NCI-H2107 treated with DMSO at 0.1 percent for 48 hours (cell line): ENCODE measurements at regions not wholly inside any gene's neighbourhood (a gene's known extent, or its start where the extent isn't known, plus 50 kb on each side); places are given as distances from the start of the nearest gene placed in this dataset.

Experiments
- DNase-seq: peaks from one replicate; lab custom pipeline; 2025; ENCODE audit not compliant: unreplicated experiment; lab: John Stamatoyannopoulos, UW

DNA sequence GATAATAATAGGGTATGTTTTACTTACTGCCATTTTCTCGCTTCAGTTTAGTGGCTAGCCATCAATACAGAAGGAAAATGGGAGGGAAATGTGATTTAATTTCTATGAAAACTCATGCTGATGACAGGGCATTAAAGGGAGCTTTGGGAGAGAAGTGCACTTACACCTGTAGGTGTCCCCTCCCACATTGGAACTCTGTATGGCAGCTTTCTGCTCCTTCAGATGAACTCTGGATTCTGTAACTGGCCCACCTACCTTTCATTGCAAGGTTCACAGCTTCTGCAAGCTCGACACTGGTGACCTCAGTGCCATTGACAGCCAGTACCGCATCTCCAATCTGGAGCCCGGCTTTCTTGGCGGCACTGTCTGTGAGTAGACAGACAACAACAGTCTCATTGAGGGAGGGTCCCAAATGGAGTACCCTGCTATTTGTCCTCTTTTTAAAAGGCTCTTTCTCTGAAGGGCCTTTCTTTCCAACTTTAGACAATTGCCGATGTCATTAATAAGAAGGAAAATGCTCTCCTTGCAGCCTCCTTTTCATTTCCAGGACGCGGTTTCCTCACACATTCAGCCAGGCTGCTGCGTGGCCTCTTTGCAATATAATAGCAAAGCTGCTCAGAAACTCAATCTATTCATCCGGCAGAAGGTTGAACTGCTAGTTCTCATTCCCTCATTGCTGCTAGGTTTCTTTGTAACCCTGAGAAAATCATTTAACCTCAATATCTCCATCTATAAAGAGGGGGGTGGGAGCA lies 63.6 kb downstream of the NUDT12 start:
- peak; percentile 49 for DNase-seq

DNA sequence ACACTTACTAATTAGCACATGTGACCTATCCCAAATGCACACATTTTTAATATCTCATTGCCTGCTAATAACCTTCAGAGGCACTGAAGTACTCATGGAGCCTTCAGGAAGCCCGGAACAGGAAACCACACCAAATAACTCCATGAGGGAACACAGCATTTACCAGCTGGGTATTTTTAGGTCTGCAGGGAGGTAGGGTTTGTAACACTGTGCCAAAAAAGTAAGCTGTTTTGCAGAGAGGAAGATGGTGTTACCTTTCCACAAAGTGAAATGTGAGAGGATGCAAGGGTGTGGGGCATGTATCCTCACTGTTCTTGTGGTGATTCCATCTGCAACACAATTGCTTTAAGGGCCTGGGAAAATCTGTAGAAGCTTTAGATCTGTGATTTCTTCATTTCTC lies 64.4 kb downstream of the NUDT12 start:
- DNase-seq = peak; percentile 74

DNA sequence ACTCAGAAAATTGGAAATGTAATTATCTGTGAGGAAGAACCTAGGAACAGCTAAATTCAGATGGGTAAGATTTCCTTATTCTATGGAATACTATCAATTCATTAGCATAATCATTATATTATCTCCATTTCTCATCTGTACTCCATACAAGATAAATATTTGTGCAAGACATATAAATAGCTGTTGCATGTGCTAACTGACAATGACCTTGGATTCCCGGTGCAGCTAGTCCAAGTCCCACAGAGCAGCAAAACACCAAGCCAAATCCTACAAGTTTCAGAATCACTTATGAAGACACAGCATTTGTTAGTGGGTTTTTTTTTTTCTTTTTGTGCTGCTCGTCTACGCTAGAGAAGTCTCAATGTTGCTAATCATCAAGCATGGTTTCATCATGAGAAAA lies 64.8 kb downstream of the NUDT12 start:
- DNase-seq = no peak

DNA sequence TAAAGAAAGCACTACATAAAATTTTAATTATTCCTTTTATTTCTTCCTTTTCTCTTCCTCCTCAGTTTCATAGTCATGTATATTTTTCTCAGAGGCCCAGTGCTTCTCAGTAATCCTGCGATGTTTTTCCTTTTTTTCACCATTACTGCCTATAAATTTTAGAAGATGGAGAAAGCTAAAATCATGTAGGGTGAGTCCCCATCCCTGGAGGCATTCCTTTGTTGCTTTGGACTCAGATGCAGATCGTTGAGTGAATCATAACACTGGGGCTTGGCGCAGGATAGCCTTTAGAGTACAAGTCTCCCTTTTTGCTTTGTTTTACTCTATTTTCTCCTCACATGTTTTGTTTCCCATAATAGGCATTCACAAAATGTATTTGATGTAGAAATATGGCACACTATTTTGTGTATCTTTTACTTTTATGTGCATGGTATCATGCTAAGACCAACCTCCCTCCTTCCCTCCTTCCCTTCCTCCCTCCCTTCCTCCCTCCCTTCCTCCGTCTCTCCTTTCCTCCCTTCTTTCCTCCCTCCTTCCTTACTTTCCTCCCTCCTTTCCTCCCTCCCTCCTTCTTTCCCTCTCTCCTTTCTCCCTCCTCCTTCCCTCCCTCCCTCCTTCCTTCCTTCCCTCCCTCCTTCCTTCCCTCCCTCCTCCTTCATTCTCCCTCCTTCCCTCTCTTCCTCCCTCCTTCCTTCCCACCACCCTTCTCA lies 72.4 kb downstream of the NUDT12 start:
- DNase-seq = no peak

DNA sequence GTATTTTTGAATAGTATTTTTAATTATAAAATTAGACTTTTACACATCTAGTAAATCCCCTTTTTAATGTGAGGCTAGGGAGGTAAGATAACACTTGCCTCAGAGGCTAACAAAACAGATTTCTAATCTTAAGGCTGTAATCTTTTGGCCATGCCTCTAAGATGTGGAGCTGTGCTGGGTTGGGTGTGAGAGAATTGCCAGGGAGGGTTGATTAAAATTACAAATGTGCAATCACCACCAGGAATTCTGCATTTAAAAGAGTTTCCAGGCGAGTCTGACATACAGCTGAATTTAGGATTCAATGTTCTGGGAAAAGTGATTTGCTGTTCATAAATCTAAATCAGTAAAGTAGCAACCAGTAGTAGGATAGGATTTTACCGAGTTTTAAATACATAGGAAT lies 73.3 kb downstream of the NUDT12 start:
- no peak for DNase-seq

DNA sequence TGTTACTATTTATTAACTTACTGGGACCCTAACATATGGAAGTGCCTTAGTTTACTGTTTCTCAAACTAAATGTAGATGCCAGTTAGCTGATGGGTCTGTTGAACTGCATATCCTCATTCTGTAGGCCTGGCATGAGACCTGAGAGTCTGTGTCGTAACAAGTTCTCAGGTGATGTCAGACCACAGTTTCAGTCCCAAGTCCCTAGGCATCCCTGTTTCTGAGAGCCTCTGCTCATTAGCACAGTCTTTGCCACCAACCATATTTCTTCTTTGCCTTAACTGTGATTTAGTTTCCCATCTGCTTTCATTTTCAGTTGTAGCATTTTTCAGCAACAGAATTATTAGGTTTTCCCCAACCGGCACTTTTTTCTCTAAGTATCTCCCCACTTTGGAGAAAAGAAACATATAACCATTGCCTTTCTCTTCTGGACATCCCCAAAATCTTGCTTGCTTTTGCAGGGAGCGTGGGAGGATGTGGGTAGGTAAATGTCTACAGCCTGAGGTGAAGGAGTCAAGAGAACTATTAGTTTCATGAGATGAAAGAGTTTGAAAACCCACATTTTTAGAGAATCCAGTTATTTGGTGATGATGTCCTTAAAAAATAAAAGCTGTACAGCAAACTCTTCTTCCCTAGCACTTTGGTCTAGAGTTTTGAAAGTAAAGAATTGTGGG lies 74.6 kb downstream of the NUDT12 start:
- DNase-seq = no peak

DNA sequence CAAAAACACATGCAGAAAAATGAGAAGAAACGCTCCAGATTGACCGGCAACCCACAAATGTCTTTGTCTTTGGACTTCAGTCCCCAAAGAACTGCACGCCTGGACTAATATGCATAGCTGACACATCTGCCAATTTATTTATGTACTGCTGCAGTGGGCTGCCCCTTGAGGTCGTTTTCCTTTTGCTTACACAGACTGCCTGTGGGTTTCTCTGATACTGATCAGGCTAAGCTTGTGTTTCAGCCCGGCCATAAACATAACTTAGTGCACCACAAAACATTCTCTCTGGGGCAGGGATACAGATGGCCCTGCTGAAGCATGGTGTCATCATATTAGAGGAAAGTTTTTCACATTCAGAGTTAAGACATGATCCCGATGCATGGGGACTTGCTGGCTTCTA lies 75.4 kb downstream of the NUDT12 start:
- DNase-seq = no peak

DNA sequence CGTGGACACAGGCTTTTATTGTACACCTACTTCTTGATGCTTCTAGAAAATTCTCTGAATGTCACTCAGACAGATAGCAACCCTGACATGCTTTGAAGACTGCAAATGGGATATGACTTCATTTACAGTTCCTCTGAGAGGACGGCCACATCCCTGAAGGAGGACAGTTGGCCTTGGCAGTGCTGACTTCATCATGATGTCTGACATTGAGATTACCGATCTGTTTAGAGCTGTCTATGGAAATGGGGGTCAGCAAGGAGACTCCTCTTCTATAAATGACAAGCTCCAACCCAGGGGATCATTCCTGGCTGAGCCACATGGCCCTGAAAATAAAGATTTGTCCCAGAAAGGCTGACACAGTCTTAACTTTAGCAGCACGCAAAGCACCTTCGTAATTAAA lies 75.8 kb downstream of the NUDT12 start:
- DNase-seq = no peak

DNA sequence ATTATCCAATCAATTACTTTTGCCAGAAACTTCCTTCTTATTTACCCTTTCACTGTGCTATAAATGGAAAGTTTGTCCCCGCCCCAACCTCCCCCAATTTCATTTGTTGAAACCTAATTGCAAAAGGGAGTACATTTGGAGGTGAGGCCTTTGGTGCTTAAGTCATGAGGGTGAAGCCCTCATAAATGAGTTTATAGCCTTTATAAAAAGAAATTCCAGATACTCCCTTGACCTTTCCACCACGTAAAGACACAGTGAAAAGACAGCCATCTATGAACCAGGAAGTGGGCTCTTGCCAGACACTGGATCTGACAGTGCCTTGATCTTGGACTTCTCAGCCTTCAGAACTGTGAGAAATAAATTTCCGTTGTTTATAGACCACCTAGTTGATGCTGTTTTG lies 82.3 kb downstream of the NUDT12 start:
- DNase-seq = no peak

DNA sequence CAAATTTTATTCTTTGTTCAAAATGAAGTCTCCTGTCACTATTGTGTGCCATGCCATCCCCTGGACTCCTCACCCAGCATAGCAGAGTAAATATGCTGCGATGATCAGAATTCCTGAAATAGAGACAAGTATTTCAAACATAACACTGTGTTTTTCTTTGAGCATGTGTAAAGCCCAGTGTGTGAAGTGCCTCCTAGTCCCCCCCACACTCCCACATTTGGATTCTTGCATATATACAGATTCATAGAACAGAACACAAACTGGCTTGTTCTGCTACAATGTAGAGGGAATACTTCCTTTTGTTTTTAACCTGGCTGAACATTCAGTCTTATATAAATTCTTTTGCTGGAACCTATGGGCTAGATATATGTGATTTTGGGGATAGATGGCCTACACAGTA lies 84.9 kb downstream of the NUDT12 start:
- DNase-seq = no peak

DNA sequence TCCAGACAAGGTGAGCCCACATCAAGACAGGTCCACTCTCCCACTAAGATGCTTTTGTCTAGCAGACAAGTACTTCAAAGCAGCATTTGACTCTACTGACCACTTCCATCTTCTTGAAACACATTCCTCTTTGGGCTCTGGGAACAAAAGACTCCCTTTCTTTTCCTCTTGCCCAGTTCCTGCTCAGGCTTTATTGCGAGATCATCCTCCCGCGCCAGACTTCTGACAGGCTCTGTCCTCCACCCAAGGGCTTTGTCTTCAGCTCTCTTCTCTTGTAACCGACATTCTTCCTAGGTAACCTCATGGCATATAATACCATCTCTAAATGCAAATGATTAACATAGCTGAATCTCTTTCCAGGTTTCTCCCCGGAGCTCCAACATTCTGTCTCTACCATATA lies 85.8 kb downstream of the NUDT12 start:
- DNase-seq = no peak

DNA sequence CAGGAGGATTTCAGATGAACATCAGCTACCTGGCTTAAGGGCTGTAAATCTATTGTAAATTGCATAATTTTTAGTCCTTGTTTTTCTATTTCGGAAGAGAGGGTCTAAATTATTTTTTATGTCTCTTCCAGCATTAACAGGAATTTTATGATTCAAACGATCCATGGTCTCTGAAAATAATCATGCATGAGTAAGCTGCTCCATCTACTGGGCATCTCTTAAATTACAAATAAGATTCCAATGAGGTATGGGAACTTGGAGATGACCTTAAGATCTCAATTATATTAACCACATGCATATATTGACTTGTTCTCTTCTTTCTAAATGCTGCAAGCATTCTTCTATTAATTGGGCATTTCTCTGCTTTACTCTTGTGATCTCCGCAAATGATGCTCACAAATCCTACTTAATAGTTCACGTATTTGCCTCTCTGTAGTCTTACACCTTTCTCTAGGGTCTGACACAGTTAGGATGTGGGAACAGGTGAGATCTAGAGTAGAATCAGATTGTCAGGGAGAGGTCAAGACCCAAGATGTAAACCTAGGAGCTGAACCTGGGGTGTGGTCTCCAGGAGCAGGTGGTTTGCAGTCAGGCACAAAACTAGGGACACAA lies 86.9 kb downstream of the NUDT12 start:
- peak; percentile 47 for DNase-seq

DNA sequence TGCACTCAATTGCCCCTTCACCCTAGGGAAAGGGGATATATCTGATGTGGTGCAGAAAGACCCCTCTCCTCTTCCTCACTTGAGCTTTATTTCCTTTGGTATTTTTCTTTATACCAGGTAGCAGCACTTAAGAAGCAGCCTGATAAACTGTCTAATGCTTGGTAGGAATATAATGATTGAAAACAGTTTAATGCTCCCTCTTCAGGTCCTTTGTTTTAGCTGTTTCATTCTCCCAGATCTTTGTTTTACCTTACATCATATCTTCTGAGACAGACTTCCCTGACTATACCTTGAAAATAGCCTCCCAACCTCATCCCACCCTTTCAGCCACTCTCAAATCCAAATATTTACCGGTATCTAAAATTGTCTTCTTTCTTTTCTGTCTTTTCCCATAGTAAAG lies 87.9 kb downstream of the NUDT12 start:
- DNase-seq = no peak

DNA sequence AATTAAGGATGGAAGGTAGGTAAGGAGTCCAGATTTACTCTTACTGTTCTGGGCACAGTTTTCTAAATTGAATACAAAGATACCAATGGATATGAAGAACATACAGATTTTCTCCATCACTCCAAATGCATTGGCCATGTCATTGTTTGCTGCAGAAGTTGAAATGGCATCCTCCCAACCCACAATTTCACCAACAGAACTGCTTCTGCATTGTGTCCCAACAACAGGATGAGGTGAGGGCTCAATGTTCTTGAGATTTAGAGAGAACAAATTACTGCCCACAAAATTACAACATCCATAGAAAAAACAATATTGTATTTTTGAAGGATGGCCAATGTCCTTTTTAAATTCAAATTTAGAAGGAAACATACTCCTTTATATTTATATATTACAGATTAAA lies 88.9 kb downstream of the NUDT12 start:
- no peak for DNase-seq

DNA sequence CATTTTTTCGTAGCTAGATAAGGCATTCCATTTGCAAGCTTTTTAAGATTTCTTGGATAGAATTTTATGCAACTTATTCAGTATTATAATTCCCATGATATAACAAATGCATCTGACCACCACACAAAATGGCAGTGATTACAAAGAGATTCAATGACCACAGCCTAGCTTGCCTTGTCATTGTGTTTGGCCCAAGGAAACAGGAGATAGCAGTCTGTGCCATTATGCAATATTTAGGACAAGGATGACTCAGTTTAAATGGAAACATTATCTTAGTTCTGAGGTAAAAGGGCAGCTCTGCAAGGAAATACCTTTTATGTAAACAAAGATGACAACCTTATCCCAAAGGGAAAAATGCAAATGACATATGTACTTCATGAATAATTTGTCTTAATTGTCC lies 89.8 kb downstream of the NUDT12 start:
- no peak for DNase-seq

DNA sequence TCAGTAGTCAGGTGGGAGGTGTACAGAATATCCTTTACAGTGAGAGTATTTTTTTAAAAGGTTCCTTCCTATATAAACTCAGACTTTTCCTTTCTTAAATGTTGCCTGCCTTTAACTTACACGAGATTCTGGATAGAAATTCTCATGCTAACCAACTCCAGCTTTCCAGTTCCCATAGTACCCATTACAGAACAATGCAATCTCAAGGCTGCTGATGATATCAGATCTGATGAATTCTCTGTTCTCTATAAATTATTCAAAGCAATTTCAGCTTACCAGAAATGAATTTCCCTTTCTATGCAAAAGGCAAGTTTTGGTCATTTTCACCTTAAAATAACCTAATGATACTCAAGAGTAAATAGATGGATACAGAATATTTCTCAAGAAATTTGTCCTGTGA lies 90.3 kb downstream of the NUDT12 start:
- DNase-seq = no peak

DNA sequence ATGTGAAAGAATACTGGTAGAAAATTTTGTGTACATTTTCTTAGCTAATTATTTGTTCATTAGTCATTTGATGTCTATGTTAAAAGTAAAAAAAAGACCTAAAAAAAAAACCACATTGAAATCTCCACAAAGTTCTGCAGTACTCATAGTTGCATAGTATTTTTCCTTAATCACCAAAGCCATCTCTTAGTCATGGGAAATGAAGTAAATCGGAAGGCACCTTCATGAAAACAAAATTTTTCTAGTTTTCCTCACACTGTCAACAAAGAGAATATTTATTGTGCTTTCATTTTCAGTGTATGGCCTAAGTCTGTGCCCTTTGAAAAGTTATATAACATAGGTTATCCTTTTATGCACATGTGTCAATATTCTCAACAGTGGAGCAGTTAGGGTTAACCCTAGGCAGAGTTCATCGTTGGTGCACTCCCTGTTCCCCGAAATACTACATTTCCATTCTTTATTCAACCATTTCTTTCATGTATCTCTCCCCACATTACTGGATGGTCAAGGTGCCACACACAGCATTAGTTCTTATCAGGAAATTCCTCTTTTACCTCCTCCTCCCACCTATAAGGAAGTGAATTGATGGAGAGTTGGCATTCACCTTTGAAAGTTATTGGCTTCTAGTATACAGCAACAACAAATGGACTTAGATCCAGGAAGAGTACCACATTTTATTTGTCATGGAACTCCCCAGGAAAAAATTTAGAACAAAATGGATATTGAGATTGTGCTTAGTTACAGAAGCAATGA lies 93.1 kb downstream of the NUDT12 start:
- DNase-seq = no peak

DNA sequence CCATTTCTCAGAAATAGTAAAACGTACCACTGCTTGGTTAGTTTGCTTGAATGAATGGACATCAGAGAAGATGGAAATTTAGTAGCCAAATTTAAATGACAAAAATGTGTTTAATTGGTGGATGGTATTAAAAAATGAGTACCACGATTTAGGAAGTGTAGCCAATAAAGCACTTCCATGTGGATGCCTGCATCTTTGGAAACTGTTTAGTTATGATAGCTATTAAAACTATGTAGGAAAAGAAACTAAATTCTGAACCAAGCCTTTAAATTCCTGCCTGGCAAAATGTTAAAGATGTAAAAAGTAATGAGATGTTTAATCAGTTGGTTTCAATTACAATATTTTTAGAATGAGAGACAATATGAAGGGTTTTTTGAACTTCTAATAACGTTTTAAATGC lies 94.8 kb downstream of the NUDT12 start:
- no peak for DNase-seq

DNA sequence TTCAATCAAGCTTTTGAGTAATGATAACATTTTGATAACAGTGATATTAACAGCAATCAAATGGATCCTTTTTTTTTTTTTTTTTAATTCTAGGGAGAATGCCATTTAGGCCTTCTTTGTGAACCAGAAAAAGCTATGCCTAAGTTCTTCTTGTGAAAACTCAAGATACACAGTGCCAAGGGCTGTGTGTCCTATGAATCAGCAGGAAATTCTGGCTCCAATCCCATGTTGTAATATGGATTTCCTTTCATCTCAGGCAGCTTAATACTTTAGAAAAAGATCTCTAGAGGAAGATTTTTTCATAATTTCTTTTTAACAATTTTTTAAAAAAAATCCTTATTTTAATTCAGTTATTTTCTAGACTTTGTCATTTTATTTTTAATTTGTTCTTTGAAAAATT lies 96.1 kb downstream of the NUDT12 start:
- DNase-seq = no peak

DNA sequence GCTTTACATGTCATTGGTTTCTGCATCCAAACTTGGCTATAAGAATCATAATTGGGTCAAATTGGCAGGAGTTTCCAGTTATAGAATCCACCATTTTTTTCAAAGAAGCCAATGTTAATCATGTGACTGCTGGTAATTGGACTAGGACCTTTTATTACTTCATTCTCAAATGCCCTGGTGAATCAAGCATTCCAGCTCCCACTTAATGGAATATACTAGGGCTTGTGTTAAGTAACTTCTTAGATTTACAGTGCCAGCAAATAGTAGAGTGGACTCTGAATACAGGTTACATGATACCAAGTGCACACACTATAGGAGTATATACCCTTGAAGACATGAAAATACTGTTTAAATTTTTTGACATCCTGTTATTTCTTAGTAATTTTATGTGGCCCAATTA lies 96.7 kb downstream of the NUDT12 start:
- DNase-seq = no peak

DNA sequence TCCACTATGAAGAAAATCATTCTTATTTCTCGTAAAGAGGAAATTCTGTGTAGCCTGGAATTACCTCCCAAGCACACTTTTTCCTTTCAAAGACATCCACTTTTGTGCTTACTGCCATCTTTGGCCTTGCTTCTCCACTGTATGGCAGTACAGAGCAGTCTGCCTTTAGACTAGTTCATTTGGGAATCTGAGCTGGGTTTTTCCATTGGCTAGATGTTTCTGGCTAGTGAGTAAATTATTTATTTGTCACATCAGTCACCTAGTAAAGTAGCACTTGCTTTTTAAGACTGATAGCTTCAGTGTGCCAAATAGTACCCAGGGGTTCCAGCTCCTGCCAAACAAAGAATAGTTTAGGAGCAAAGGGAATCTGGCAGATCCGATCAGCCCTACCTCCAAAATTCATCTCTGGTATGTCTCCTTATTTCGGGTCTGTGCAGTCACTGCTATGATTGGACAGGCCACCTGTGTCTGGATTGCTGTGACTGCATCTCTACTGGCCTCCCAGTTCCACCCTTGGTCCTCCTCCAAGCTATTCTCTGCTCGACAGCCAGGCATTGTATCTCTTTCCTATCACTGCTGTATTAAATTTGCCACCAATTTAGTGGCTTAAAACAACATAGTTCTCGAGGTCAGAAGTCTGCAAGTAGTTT lies 97.6 kb downstream of the NUDT12 start:
- no peak for DNase-seq
